Stimulated activated CD4-positive, alpha-beta T cell treated with anti-CD3 and anti-CD28 coated beads, Interleukin-12 subunit alpha, Interleukin-12 subunit beta, amount 100 ng/mL, for 24 hours (primary cell): ENCODE measurements at regions not wholly inside any gene's neighbourhood (a gene's known extent, or its start where the extent isn't known, plus 50 kb on each side); places are given as distances from the start of the nearest gene placed in this dataset.
"Not testable (repeated sequence)": the region's sequence is repeated elsewhere in the genome, so short reads cannot be mapped to it uniquely, and the experiment has no call there.

ENCODE experiments used
- DNase-seq, 2 experiments: peaks; one replicate each; pipeline ENCODE4 v3.0.0-alpha.2; 2020; ENCODE audit warnings: low read depth in 2 of 2

- DNase-seq = no peak
Observed at GRCh38 chr3:83251490-83251889, 1490.0 kb upstream of the GBE1 start.

- DNase-seq = no peak
Observed at GRCh38 chr3:83250613-83251012, 1489.2 kb upstream of the GBE1 start.

GRCh38 chr3:83248454-83248853 is 1487.0 kb upstream of the GBE1 start:
- no peak for DNase-seq

- DNase-seq = no peak
Observed at GRCh38 chr3:83235180-83235814, 1473.9 kb upstream of the GBE1 start.

- DNase-seq = no peak
Observed at GRCh38 chr3:83233715-83234114, 1472.3 kb upstream of the GBE1 start.

GRCh38 chr3:83230841-83231240 is 1469.4 kb upstream of the GBE1 start:
- DNase-seq = no peak

GRCh38 chr3:83230376-83230775 is 1468.9 kb upstream of the GBE1 start:
- DNase-seq = no peak

GRCh38 chr3:83226751-83227150 is 1465.3 kb upstream of the GBE1 start:
- no peak for DNase-seq

GRCh38 chr3:83224101-83224868 is 1462.8 kb upstream of the GBE1 start:
- DNase-seq = no peak

- no peak for DNase-seq
Observed at GRCh38 chr3:83218383-83219200, 1457.1 kb upstream of the GBE1 start.

- DNase-seq = not testable (repeated sequence)
Observed at GRCh38 chr3:83217595-83218118, 1456.2 kb upstream of the GBE1 start.

- DNase-seq = no peak
Observed at GRCh38 chr3:83216919-83217594, 1455.6 kb upstream of the GBE1 start.

GRCh38 chr3:83195243-83195642 is 1433.8 kb upstream of the GBE1 start:
- no peak for DNase-seq

- DNase-seq = no peak
Observed at GRCh38 chr3:83193526-83193925, 1432.1 kb upstream of the GBE1 start.

- DNase-seq = no peak
Observed at GRCh38 chr3:83189634-83190033, 1428.2 kb upstream of the GBE1 start.

- DNase-seq = no peak
Observed at GRCh38 chr3:83169473-83169872, 1408.0 kb upstream of the GBE1 start.

GRCh38 chr3:83150896-83151295 is 1389.5 kb upstream of the GBE1 start:
- no peak for DNase-seq

- DNase-seq = no peak
Observed at GRCh38 chr3:83140983-83141382, 1379.5 kb upstream of the GBE1 start.

GRCh38 chr3:83131236-83131635 is 1369.8 kb upstream of the GBE1 start:
- no peak for DNase-seq

GRCh38 chr3:83122774-83123350 is 1361.4 kb upstream of the GBE1 start:
- DNase-seq = no peak

GRCh38 chr3:83093222-83093572 is 1331.8 kb upstream of the GBE1 start:
- no peak for DNase-seq
